ENCODE measurements at regions not wholly inside any gene's neighbourhood (a gene's known extent, or its start where the extent isn't known, plus 50 kb on each side); places are given as distances from the start of the nearest gene placed in this dataset.

DNA sequence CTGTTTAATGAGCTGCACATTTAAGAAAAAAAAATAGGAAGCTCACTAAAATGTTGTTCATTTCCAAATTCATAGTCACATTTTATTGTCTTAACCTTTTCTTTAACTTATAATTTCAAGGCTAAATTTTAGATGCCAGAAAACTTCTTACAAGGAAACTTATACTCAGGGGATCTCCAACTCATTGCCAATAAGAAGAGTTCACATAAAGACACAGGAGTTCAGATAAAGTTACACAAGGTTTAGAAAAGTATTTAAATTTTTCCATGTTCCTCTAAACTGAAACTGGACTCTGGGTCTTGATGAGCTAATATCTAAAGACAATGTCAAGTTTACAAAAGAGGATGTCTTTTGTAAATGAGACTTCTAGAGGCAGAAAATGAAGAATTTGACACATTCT, 190.7 kb upstream of the KCNJ16 start:
- Histone ChIP-seq H3K9me3 (ENCODE audit: insufficient read depth, low read length) (no peaks in the 10 kb centered on the region), H3K9me2 (replicated peaks; ENCODE audit: insufficient read depth, low read length) (no peaks in the 10 kb centered on the region), H3F3A (ENCODE audit: insufficient read depth) (no peaks in the 10 kb centered on the region), H3K9ac (ENCODE audit: low read length) (no peak overlapping the region), H3K79me2 (ENCODE audit: insufficient read depth, low read length) (no peaks in the 10 kb centered on the region), H3K4me3 (ENCODE audit: insufficient read depth, low read length, poor library complexity, severe bottlenecking) (no peak overlapping the region), H2AFZ (ENCODE audit: low read depth, low read length, severe bottlenecking) (no peak overlapping the region), H3K27ac (ENCODE audit: low read depth, low read length) (no peak overlapping the region), H4K20me1 (ENCODE audit: low read depth, low read length) (no peaks in the 10 kb centered on the region), H3K27me3 (ENCODE audit: low read length) (no peaks in the 10 kb centered on the region), H3K36me3 (ENCODE audit: low read length) (no peaks in the 10 kb centered on the region), H3K4me2 (ENCODE audit: low read depth, low read length, poor library complexity, severe bottlenecking) (no peak overlapping the region)
- TF ChIP-seq EZH2phosphoT487 (conservative IDR thresholded peaks at IDR 0.05; ENCODE audit: low read length) (no peak), CTCF (IDR thresholded peaks at IDR 0.05; ENCODE audit: insufficient read depth, low read length, poor library complexity, severe bottlenecking) (no peak)

GRCh38 chr17:69884846-69885245, 190.2 kb upstream of the KCNJ16 start:
- no peaks in the 10 kb centered on the region for H3K36me3 ChIP-seq (ENCODE audit: low read length)
- TF ChIP-seq EZH2phosphoT487 (conservative IDR thresholded peaks at IDR 0.05; ENCODE audit: low read length) = no peak
- no peak for TF ChIP-seq CTCF (IDR thresholded peaks at IDR 0.05; ENCODE audit: insufficient read depth, low read length, poor library complexity, severe bottlenecking)
- no peaks in the 10 kb centered on the region for H3K9me3 ChIP-seq (ENCODE audit: insufficient read depth, low read length)
- no peak overlapping the region for H3K4me3 ChIP-seq (ENCODE audit: insufficient read depth, low read length, poor library complexity, severe bottlenecking)
- H3K9ac ChIP-seq (ENCODE audit: low read length) = no peak overlapping the region
- H3K9me2 ChIP-seq (replicated peaks; ENCODE audit: insufficient read depth, low read length) = no peaks in the 10 kb centered on the region
- H3K27me3 ChIP-seq (ENCODE audit: low read length) = no peaks in the 10 kb centered on the region
- no peaks in the 10 kb centered on the region for H3F3A ChIP-seq (ENCODE audit: insufficient read depth)
- H3K79me2 ChIP-seq (ENCODE audit: insufficient read depth, low read length) = no peaks in the 10 kb centered on the region
- H3K4me2 ChIP-seq (ENCODE audit: low read depth, low read length, poor library complexity, severe bottlenecking) = no peak overlapping the region
- no peak overlapping the region for H3K27ac ChIP-seq (ENCODE audit: low read depth, low read length)
- H4K20me1 ChIP-seq (ENCODE audit: low read depth, low read length) = no peaks in the 10 kb centered on the region
- no peak overlapping the region for H2AFZ ChIP-seq (ENCODE audit: low read depth, low read length, severe bottlenecking)

- no peak overlapping the region for H2AFZ ChIP-seq (ENCODE audit: low read depth, low read length, severe bottlenecking)
- no peak overlapping the region for H3K9ac ChIP-seq (ENCODE audit: low read length)
- no peaks in the 10 kb centered on the region for H3F3A ChIP-seq (ENCODE audit: insufficient read depth)
- H3K79me2 ChIP-seq (ENCODE audit: insufficient read depth, low read length) = no peaks in the 10 kb centered on the region
- H4K20me1 ChIP-seq (ENCODE audit: low read depth, low read length) = no peaks in the 10 kb centered on the region
- H3K9me2 ChIP-seq (replicated peaks; ENCODE audit: insufficient read depth, low read length) = no peaks in the 10 kb centered on the region
- H3K9me3 ChIP-seq (ENCODE audit: insufficient read depth, low read length) = no peaks in the 10 kb centered on the region
- H3K36me3 ChIP-seq (ENCODE audit: low read length) = no peaks in the 10 kb centered on the region
- H3K27ac ChIP-seq (ENCODE audit: low read depth, low read length) = no peak overlapping the region
- H3K4me3 ChIP-seq (ENCODE audit: insufficient read depth, low read length, poor library complexity, severe bottlenecking) = no peak overlapping the region
- no peaks in the 10 kb centered on the region for H3K27me3 ChIP-seq (ENCODE audit: low read length)
- H3K4me2 ChIP-seq (ENCODE audit: low read depth, low read length, poor library complexity, severe bottlenecking) = no peak overlapping the region
- TF ChIP-seq EZH2phosphoT487 (conservative IDR thresholded peaks at IDR 0.05; ENCODE audit: low read length) (no peak), CTCF (IDR thresholded peaks at IDR 0.05; ENCODE audit: insufficient read depth, low read length, poor library complexity, severe bottlenecking) (no peak)
Observed at GRCh38 chr17:69898601-69899000, 176.4 kb upstream of the KCNJ16 start.

GRCh38 chr17:69900101-69900500, 174.9 kb upstream of the KCNJ16 start:
- no peak overlapping the region for H3K4me3 ChIP-seq (ENCODE audit: insufficient read depth, low read length, poor library complexity, severe bottlenecking)
- H3K9me3 ChIP-seq (ENCODE audit: insufficient read depth, low read length) = no peaks in the 10 kb centered on the region
- H3K27me3 ChIP-seq (ENCODE audit: low read length) = no peaks in the 10 kb centered on the region
- H3K4me2 ChIP-seq (ENCODE audit: low read depth, low read length, poor library complexity, severe bottlenecking) = no peak overlapping the region
- H4K20me1 ChIP-seq (ENCODE audit: low read depth, low read length) = no peaks in the 10 kb centered on the region
- no peaks in the 10 kb centered on the region for H3K36me3 ChIP-seq (ENCODE audit: low read length)
- no peaks in the 10 kb centered on the region for H3F3A ChIP-seq (ENCODE audit: insufficient read depth)
- no peaks in the 10 kb centered on the region for H3K79me2 ChIP-seq (ENCODE audit: insufficient read depth, low read length)
- H3K9me2 ChIP-seq (replicated peaks; ENCODE audit: insufficient read depth, low read length) = no peaks in the 10 kb centered on the region
- H3K9ac ChIP-seq (ENCODE audit: low read length) = no peak overlapping the region
- no peak for TF ChIP-seq CTCF (IDR thresholded peaks at IDR 0.05; ENCODE audit: insufficient read depth, low read length, poor library complexity, severe bottlenecking)
- TF ChIP-seq EZH2phosphoT487 (conservative IDR thresholded peaks at IDR 0.05; ENCODE audit: low read length) = no peak
- no peak overlapping the region for H3K27ac ChIP-seq (ENCODE audit: low read depth, low read length)
- no peak overlapping the region for H2AFZ ChIP-seq (ENCODE audit: low read depth, low read length, severe bottlenecking)

All from SU-DHL-6 (cell line).